OCI-M1 (cell line): ENCODE measurements at regions not wholly inside any gene's neighbourhood (a gene's known extent, or its start where the extent isn't known, plus 50 kb on each side); places are given as distances from the start of the nearest gene placed in this dataset.

Source experiments
- DNase-seq: peaks from one replicate; lab custom pipeline; 2025; lab: John Stamatoyannopoulos, UW

GRCh38 chr9:2987679-2988078 is 143.8 kb upstream of the PUM3 start:
- DNase-seq = no peak

GRCh38 chr9:2985343-2985742 is 141.4 kb upstream of the PUM3 start:
- DNase-seq = no peak

GRCh38 chr9:2984491-2984890 is 140.6 kb upstream of the PUM3 start:
- no peak for DNase-seq

- no peak for DNase-seq
These were observed 136.2 kb upstream of the PUM3 start for GRCh38 chr9:2979957-2980610.

- DNase-seq = no peak
These were observed 128.6 kb upstream of the PUM3 start for GRCh38 chr9:2972475-2972874.

GRCh38 chr9:2970864-2971263 is 127.0 kb upstream of the PUM3 start:
- no peak for DNase-seq

- no peak for DNase-seq
These were observed 123.9 kb upstream of the PUM3 start for GRCh38 chr9:2967766-2968165.

- DNase-seq = no peak
These were observed 122.8 kb upstream of the PUM3 start for GRCh38 chr9:2966565-2967300.

- no peak for DNase-seq
These were observed 120.6 kb upstream of the PUM3 start for GRCh38 chr9:2964470-2964869.

- no peak for DNase-seq
These were observed 119.4 kb upstream of the PUM3 start for GRCh38 chr9:2963307-2963706.

- no peak for DNase-seq
These were observed 118.7 kb upstream of the PUM3 start for GRCh38 chr9:2962471-2963172.

GRCh38 chr9:2958219-2958618 is 114.3 kb upstream of the PUM3 start:
- no peak for DNase-seq

- DNase-seq = no peak
These were observed 113.8 kb upstream of the PUM3 start for GRCh38 chr9:2957656-2958200.

GRCh38 chr9:2955575-2955974 is 111.7 kb upstream of the PUM3 start:
- no peak for DNase-seq

- no peak for DNase-seq
These were observed 95.5 kb upstream of the PUM3 start for GRCh38 chr9:2939368-2939767.

GRCh38 chr9:2936221-2936620 is 92.3 kb upstream of the PUM3 start:
- no peak for DNase-seq

- no peak for DNase-seq
These were observed 91.0 kb upstream of the PUM3 start for GRCh38 chr9:2934883-2935282.

- DNase-seq = no peak
These were observed 90.4 kb upstream of the PUM3 start for GRCh38 chr9:2934241-2934650.

- DNase-seq = no peak
These were observed 89.5 kb upstream of the PUM3 start for GRCh38 chr9:2933165-2934095.

- DNase-seq = no peak
These were observed 84.5 kb upstream of the PUM3 start for GRCh38 chr9:2928411-2928810.

- no peak for DNase-seq
These were observed 81.1 kb upstream of the PUM3 start for GRCh38 chr9:2925016-2925415.

GRCh38 chr9:2924380-2924768 is 80.5 kb upstream of the PUM3 start:
- DNase-seq = no peak
